Cardiac muscle cell (in vitro differentiated cells and primary cell): ENCODE measurements at regions not wholly inside any gene's neighbourhood (a gene's known extent, or its start where the extent isn't known, plus 50 kb on each side); places are given as distances from the start of the nearest gene placed in this dataset.

Experiments used
- DNase-seq, 2 donors: peaks; one replicate each; pipeline versions ENCODE4 v3.0.0 to v3.0.0-alpha.2; 2010 to 2017; ENCODE audit warnings: low read depth in 1 of 2, low spot score in 1 of 2
- H3K27ac ChIP-seq: fragments of 200-600 bp; sonication (generic); 2 replicates; pipeline ENCODE4 v1.5.1; 2016
- H3K27me3 ChIP-seq: fragments of 200-600 bp; sonication (generic); 2 replicates; pipeline ENCODE4 v1.6.0; 2016; ENCODE audit warnings: control low read depth
- H3K36me3 ChIP-seq: fragments of 200-600 bp; sonication (generic); 2 replicates; pipeline ENCODE4 v1.5.1; 2016; ENCODE audit warnings: control low read depth
- H3K4me1 ChIP-seq: fragments of 200-600 bp; sonication (generic); 2 replicates; pipeline ENCODE4 v1.8.1; 2017; ENCODE audit warnings: low read depth, mild to moderate bottlenecking, mixed run types
- H3K4me3 ChIP-seq: fragments of 200-600 bp; sonication (generic); 2 replicates; pipeline ENCODE4 v1.5.1; 2016; ENCODE audit warnings: mild to moderate bottlenecking
- H3K9me3 ChIP-seq: fragments of 200-600 bp; sonication (generic); 2 replicates; pipeline ENCODE4 v1.5.1; 2017; ENCODE audit warnings: low read depth, mild to moderate bottlenecking, control low read depth
- CTCF ChIP-seq: IDR thresholded peaks from 2 replicates; pipeline ENCODE4 v1.5.1; 2012; ENCODE audit warnings: low read depth, mild to moderate bottlenecking, low read length

- TF ChIP-seq CTCF = no peak
- no peaks in the 10 kb centered on the region for H3K36me3 ChIP-seq
- no peak for DNase-seq
These were observed 775.4 kb downstream of the MTRR start for GRCh38 chr5:8644377-8644776.

GRCh38 chr5:8647111-8647510 is 778.2 kb downstream of the MTRR start:
- H3K27me3 ChIP-seq = no peaks in the 10 kb centered on the region
- no peaks in the 10 kb centered on the region for H3K4me1 ChIP-seq
- no peak overlapping the region for H3K27ac ChIP-seq
- no peaks in the 10 kb centered on the region for H3K9me3 ChIP-seq
- H3K4me3 ChIP-seq = no peak overlapping the region
- no peaks in the 10 kb centered on the region for H3K36me3 ChIP-seq
- no peak for TF ChIP-seq CTCF
- DNase-seq = no peak

More at GRCh38 chr5:8644377-8644776, 775.4 kb downstream of the MTRR start:
- Histone ChIP-seq H3K27ac (no peak overlapping the region), H3K4me1 (no peaks in the 10 kb centered on the region), H3K27me3 (no peaks in the 10 kb centered on the region), H3K9me3 (no peaks in the 10 kb centered on the region), H3K4me3 (no peak overlapping the region)

GRCh38 chr5:8650186-8650585 is 781.2 kb downstream of the MTRR start:
- DNase-seq = no peak

GRCh38 chr5:8660133-8660893 is 791.4 kb downstream of the MTRR start:
- H3K27ac ChIP-seq = no peak overlapping the region
- H3K9me3 ChIP-seq = no peaks in the 10 kb centered on the region
- H3K4me3 ChIP-seq = no peak overlapping the region
- no peak for TF ChIP-seq CTCF
- no peaks in the 10 kb centered on the region for H3K27me3 ChIP-seq
- H3K36me3 ChIP-seq = no peaks in the 10 kb centered on the region
- DNase-seq = no peak
- no peaks in the 10 kb centered on the region for H3K4me1 ChIP-seq

More at GRCh38 chr5:8650186-8650585, 781.2 kb downstream of the MTRR start:
- no peaks in the 10 kb centered on the region for H3K4me1 ChIP-seq
- H3K27ac ChIP-seq = no peak overlapping the region
- TF ChIP-seq CTCF = no peak
- no peaks in the 10 kb centered on the region for H3K9me3 ChIP-seq
- no peaks in the 10 kb centered on the region for H3K27me3 ChIP-seq
- no peaks in the 10 kb centered on the region for H3K36me3 ChIP-seq
- no peak overlapping the region for H3K4me3 ChIP-seq

- DNase-seq = no peak
- no peak overlapping the region for H3K27ac ChIP-seq
- no peak overlapping the region for H3K4me3 ChIP-seq
- no peaks in the 10 kb centered on the region for H3K9me3 ChIP-seq
- H3K27me3 ChIP-seq = no peaks in the 10 kb centered on the region
- no peak for TF ChIP-seq CTCF
- no peaks in the 10 kb centered on the region for H3K4me1 ChIP-seq
- no peaks in the 10 kb centered on the region for H3K36me3 ChIP-seq
These were observed 794.4 kb downstream of the MTRR start for GRCh38 chr5:8663374-8663773.
